Left lung (tissue), 4 donors: ENCODE measurements at regions not wholly inside any gene's neighbourhood (a gene's known extent, or its start where the extent isn't known, plus 50 kb on each side); places are given as distances from the start of the nearest gene placed in this dataset.

ENCODE experiments used
- ATAC-seq: fragments of 200-7000 bp; cut with Tn5 transposase; one replicate; pipeline ENCODE4 v1.9.1; 2020; ENCODE audit warnings: moderate library complexity
- DNase-seq, 4 donors: peaks; one replicate each; pipeline ENCODE4 v3.0.0-alpha.2; 2013 to 2020
- H3K27ac ChIP-seq, 2 donors: fragments of 200-600 bp; sonication (generic) in 1 of 2; one replicate each; pipeline versions ENCODE4 v1.5.0 to v1.8.0; 2020 to 2021
- H3K27me3 ChIP-seq, 2 donors: fragments of 200-600 bp; sonication (generic) in 1 of 2; one replicate each; pipeline versions ENCODE4 v1.5.0 to v1.8.0; 2020 to 2021
- H3K36me3 ChIP-seq, 2 donors: fragments of 200-600 bp; sonication (generic) in 1 of 2; one replicate each; pipeline versions ENCODE4 v1.5.0 to v1.8.0; 2020 to 2021
- H3K4me1 ChIP-seq, 2 donors: fragments of 200-600 bp; one replicate each; pipeline ENCODE4 v1.8.0; 2021
- H3K4me3 ChIP-seq, 2 donors: fragments of 200-600 bp; sonication (generic) in 1 of 2; one replicate each; pipeline versions ENCODE4 v1.5.0 to v1.8.0; 2020 to 2021; ENCODE audit warnings: mild to moderate bottlenecking in 1 of 2
- H3K9me3 ChIP-seq, 2 donors: fragments of 200-600 bp; sonication (generic) in 1 of 2; one replicate each; pipeline versions ENCODE4 v1.5.0 to v1.8.0; 2020 to 2021
- intact Hi-C, 2 donors: fragments of 100-400 bp; cut with DNase I; formaldehyde crosslinking; loops; one replicate each; pipeline versions ENCODE4 v1.11.2 to v1.14.2; 2022
- TF ChIP-seq, protein P1 (sequence below), 2 donors: fragments of 200-600 bp; sonication (generic) in 1 of 2; IDR thresholded peaks; one replicate each; pipeline versions ENCODE4 v1.5.0 to v1.8.0; 2021; ENCODE audit warnings: antibody characterized with exemption in 2 of 2
- donor health status: DM: no; HTN: yes; CAD: no.
- donor health status: DM: no; HTN: no; CAD: no.

DNA sequence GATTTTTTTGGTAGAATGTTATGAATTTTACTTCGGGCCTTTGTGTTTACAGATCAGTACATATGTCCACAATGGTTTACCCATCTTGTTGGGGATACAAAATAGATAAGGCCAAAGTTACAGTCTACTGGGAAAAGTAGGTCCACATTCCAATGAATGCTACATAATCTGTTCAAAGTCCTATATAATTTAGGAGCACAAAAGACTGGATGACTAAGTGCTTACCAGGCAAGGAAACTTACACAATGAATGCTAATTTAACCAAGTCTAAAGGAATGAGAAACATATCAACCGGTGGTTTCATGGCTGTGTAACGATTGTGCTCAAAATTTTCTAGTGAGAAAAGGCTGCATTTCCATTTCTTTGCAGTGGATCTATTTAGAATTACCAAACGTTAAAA is 97.4 kb upstream of the TRPM3 start:
- Histone ChIP-seq H3K36me3 (no peaks in the 10 kb centered on the region), H3K4me3 (no peak overlapping the region), H3K9me3 (peaks cover 0 to 10% of the 10 kb centered on the region in 2 donors), H3K27me3 (no peaks in the 10 kb centered on the region), H3K4me1 (no peaks in the 10 kb centered on the region), H3K27ac (no peak overlapping the region)
- no peak for DNase-seq
- intact Hi-C loops: no loop called here
- ATAC-seq: no peak
- TF ChIP-seq, protein P1, sequence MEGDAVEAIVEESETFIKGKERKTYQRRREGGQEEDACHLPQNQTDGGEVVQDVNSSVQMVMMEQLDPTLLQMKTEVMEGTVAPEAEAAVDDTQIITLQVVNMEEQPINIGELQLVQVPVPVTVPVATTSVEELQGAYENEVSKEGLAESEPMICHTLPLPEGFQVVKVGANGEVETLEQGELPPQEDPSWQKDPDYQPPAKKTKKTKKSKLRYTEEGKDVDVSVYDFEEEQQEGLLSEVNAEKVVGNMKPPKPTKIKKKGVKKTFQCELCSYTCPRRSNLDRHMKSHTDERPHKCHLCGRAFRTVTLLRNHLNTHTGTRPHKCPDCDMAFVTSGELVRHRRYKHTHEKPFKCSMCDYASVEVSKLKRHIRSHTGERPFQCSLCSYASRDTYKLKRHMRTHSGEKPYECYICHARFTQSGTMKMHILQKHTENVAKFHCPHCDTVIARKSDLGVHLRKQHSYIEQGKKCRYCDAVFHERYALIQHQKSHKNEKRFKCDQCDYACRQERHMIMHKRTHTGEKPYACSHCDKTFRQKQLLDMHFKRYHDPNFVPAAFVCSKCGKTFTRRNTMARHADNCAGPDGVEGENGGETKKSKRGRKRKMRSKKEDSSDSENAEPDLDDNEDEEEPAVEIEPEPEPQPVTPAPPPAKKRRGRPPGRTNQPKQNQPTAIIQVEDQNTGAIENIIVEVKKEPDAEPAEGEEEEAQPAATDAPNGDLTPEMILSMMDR (IDR thresholded peaks at IDR 0.05): no peak

DNA sequence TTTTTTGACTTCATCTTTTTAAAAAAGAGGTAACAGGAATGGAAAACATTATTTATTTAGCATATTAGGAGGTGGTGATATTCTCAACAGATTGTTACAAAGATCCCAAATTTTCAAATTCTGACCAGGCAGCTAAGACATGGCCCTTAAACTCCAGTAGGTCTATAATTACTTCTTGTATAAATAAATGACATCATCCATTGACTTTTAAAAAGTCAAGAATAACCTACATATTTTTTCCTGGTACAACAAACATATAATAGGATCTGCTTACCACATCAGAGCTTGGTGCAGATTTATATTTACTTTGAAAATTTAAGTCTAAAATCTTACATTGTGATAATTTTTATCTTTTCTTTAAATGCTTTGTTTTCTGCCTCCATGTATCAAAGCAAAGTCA is 92.2 kb upstream of the TRPM3 start:
- Histone ChIP-seq H3K9me3 (peaks cover 0 to 24% of the 10 kb centered on the region in 2 donors), H3K27me3 (no peaks in the 10 kb centered on the region), H3K27ac (no peak overlapping the region), H3K36me3 (no peaks in the 10 kb centered on the region), H3K4me3 (no peak overlapping the region), H3K4me1 (no peaks in the 10 kb centered on the region)
- ATAC-seq: no peak
- intact Hi-C loops: no loop called here
- TF ChIP-seq, protein P1 (IDR thresholded peaks at IDR 0.05): no peak
- DNase-seq: no peak

DNA sequence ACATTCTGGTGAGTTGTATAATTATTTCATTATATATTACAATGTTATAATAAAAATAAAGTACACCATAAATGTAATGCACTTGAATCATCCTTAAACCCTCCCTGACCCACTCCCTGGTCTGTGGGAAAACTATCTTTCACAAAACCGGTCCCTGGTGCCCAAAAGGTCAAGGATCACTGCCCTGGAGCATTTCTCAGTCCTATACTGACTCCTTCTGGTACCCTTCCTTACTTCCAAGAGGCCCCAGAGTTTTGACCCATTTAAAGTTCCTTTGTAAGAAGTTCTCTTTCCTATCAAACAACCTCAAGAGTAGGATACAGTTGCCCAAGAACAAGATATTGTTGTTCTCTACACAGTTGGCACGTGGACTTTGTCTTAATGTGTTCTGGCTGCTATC is 88.9 kb upstream of the TRPM3 start:
- H3K9me3 ChIP-seq: peaks cover 0 to 24% of the 10 kb centered on the region in 2 donors
- no peak overlapping the region for H3K4me3 ChIP-seq
- TF ChIP-seq, protein P1 (IDR thresholded peaks at IDR 0.05): no peak
- intact Hi-C loops: no loop called here
- H3K36me3 ChIP-seq: no peaks in the 10 kb centered on the region
- H3K27me3 ChIP-seq: no peaks in the 10 kb centered on the region
- DNase-seq (no peak), ATAC-seq (no peak)
- H3K27ac ChIP-seq: no peak overlapping the region
- H3K4me1 ChIP-seq: no peaks in the 10 kb centered on the region

DNA sequence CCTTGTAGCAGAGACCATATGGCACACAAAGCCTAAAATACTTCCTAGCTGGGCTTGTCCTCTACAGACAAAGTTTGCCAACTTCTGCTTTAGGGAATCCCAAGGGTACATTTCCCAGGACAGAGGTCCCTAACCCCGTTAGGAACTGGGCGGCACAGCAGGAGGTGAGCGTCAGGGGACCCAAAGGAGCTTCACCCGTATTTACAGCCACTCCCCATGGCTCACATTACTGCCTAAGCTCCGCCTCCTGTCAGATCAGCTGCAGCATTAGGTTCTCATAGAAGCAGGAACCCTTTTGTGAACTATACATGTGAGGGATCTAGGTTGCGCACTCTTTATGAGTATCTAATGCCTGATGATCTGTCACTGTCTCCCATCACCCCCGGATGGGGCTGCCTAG is 88.5 kb upstream of the TRPM3 start:
- intact Hi-C loops: no loop called here
- ATAC-seq (no peak), DNase-seq (no peak)
- H3K9me3 ChIP-seq: peaks cover 0 to 24% of the 10 kb centered on the region in 2 donors
- no peaks in the 10 kb centered on the region for H3K27me3 ChIP-seq
- TF ChIP-seq, protein P1 (IDR thresholded peaks at IDR 0.05): no peak
- H3K4me3 ChIP-seq: no peak overlapping the region
- H3K36me3 ChIP-seq: no peaks in the 10 kb centered on the region
- no peak overlapping the region for H3K27ac ChIP-seq
- no peaks in the 10 kb centered on the region for H3K4me1 ChIP-seq

DNA sequence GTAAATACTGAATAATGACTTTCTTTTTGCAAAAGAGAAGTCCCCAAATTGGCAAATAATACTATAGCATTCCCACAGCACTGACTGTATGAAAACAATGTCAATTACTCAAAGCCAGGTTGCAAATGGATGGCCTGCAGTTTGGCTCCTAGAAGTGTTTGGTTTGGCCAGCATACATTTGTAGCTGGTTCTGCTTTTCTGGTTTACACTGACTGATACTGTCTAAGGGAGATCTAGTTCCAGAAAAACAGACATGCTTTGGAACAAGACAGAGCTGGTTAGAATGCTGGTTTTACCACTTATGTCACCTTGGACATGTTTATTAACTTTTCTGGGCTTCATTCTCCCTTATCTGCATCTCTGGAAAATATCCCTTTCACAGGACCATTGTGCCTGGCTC is 81.5 kb upstream of the TRPM3 start:
- no peak for DNase-seq
- Histone ChIP-seq H3K4me1 (no peaks in the 10 kb centered on the region), H3K9me3 (no peaks in the 10 kb centered on the region), H3K27me3 (no peaks in the 10 kb centered on the region), H3K27ac (no peak overlapping the region), H3K36me3 (no peaks in the 10 kb centered on the region), H3K4me3 (no peak overlapping the region)
- intact Hi-C loops: no loop called here
- TF ChIP-seq, protein P1 (IDR thresholded peaks at IDR 0.05): no peak
- ATAC-seq: no peak
